ENCODE measurements at regions not wholly inside any gene's neighbourhood (a gene's known extent, or its start where the extent isn't known, plus 50 kb on each side); places are given as distances from the start of the nearest gene placed in this dataset.

- no peak for TF ChIP-seq ZBTB40 (IDR thresholded peaks at IDR 0.05)
- no peak for TF ChIP-seq ZBTB40 (CRISPR knock-in tag; IDR thresholded peaks at IDR 0.05)
- no peak for TF ChIP-seq BCOR (IDR thresholded peaks at IDR 0.05)
- no peak for TF ChIP-seq NCOA1 (IDR thresholded peaks at IDR 0.05; ENCODE audit: low read depth)
Observed at GRCh38 chr12:19633641-19634040, 194.3 kb downstream of the AEBP2 start (continued).

All from K562 (cell line).